ENCODE measurements at regions not wholly inside any gene's neighbourhood (a gene's known extent, or its start where the extent isn't known, plus 50 kb on each side); places are given as distances from the start of the nearest gene placed in this dataset.

GRCh38 chr4:60581919-60582536 lies 618.1 kb upstream of the ADGRL3 start:
- no peaks in the 10 kb centered on the region for H3K36me3 ChIP-seq (ENCODE audit: low read depth, missing control alignments)
- TF ChIP-seq POLR2A (IDR thresholded peaks at IDR 0.05) (no peak), CTCF (IDR thresholded peaks at IDR 0.05) (no peak)
- H3K27me3 ChIP-seq = no peaks in the 10 kb centered on the region
- H3K4me3 ChIP-seq = no peak overlapping the region
- H3K9me3 ChIP-seq = no peaks in the 10 kb centered on the region
- 76 to 83% methylated on average over 1 of the region's 1 CpG for WGBS, 2 donors
- no peaks in the 10 kb centered on the region for H3K4me1 ChIP-seq
- intact Hi-C loops (cut with DNase I; ENCODE audit: low total_unique reads) = no loop called here
- no peak for DNase-seq
- H3K27ac ChIP-seq = no peak overlapping the region

GRCh38 chr4:60588556-60588955 lies 611.6 kb upstream of the ADGRL3 start:
- H3K4me3 ChIP-seq = no peak overlapping the region
- H3K4me1 ChIP-seq = no peaks in the 10 kb centered on the region
- H3K27ac ChIP-seq = no peak overlapping the region
- H3K9me3 ChIP-seq = no peaks in the 10 kb centered on the region
- TF ChIP-seq POLR2A (IDR thresholded peaks at IDR 0.05) = no peak
- no peak for TF ChIP-seq CTCF (IDR thresholded peaks at IDR 0.05)
- intact Hi-C loops (cut with DNase I; ENCODE audit: low total_unique reads) = no loop called here
- no peaks in the 10 kb centered on the region for H3K36me3 ChIP-seq (ENCODE audit: low read depth, missing control alignments)
- 74 to 93% methylated on average over 1 of the region's 1 CpG for WGBS, 2 donors
- DNase-seq = no peak
- no peaks in the 10 kb centered on the region for H3K27me3 ChIP-seq

- Histone ChIP-seq H3K9me3 (no peaks in the 10 kb centered on the region), H3K27me3 (no peaks in the 10 kb centered on the region), H3K36me3 (ENCODE audit: low read depth, missing control alignments) (no peaks in the 10 kb centered on the region), H3K4me1 (no peaks in the 10 kb centered on the region), H3K4me3 (no peak overlapping the region), H3K27ac (no peak overlapping the region)
- WGBS, 2 donors = 81 to 91% methylated on average over 5 of the region's 5 CpGs
- no peak for TF ChIP-seq CTCF (IDR thresholded peaks at IDR 0.05)
- no peak for TF ChIP-seq POLR2A (IDR thresholded peaks at IDR 0.05)
- intact Hi-C loops (cut with DNase I; ENCODE audit: low total_unique reads) = no loop called here
- no peak for DNase-seq
Observed at GRCh38 chr4:60589425-60589824, 610.7 kb upstream of the ADGRL3 start.

- H3K27ac ChIP-seq = no peak overlapping the region
- H3K36me3 ChIP-seq (ENCODE audit: low read depth, missing control alignments) = no peaks in the 10 kb centered on the region
- no peaks in the 10 kb centered on the region for H3K27me3 ChIP-seq
- TF ChIP-seq POLR2A (IDR thresholded peaks at IDR 0.05) = no peak
- no peak for TF ChIP-seq CTCF (IDR thresholded peaks at IDR 0.05)
- intact Hi-C loops (cut with DNase I; ENCODE audit: low total_unique reads) = no loop called here
- H3K4me3 ChIP-seq = no peak overlapping the region
- no peak for DNase-seq
- no peaks in the 10 kb centered on the region for H3K4me1 ChIP-seq
- no peaks in the 10 kb centered on the region for H3K9me3 ChIP-seq
Observed at GRCh38 chr4:60590116-60590515, 610.0 kb upstream of the ADGRL3 start.

GRCh38 chr4:60605646-60606354 lies 594.3 kb upstream of the ADGRL3 start:
- intact Hi-C loops (cut with DNase I; ENCODE audit: low total_unique reads) = no loop called here
- H3K27ac ChIP-seq = no peak overlapping the region
- H3K4me1 ChIP-seq = no peaks in the 10 kb centered on the region
- WGBS, 2 donors = 71 to 83% methylated on average over 2 of the region's 2 CpGs
- no peaks in the 10 kb centered on the region for H3K27me3 ChIP-seq
- H3K9me3 ChIP-seq = no peaks in the 10 kb centered on the region
- DNase-seq = no peak
- no peaks in the 10 kb centered on the region for H3K36me3 ChIP-seq (ENCODE audit: low read depth, missing control alignments)
- H3K4me3 ChIP-seq = no peak overlapping the region
- TF ChIP-seq CTCF (IDR thresholded peaks at IDR 0.05) (no peak), POLR2A (IDR thresholded peaks at IDR 0.05) (no peak)

Data from testis (tissue), 2 donors.